HAP-1 (cell line): ENCODE measurements at regions not wholly inside any gene's neighbourhood (a gene's known extent, or its start where the extent isn't known, plus 50 kb on each side); places are given as distances from the start of the nearest gene placed in this dataset.

Experiments used
- DNase-seq, 2 experiments: peaks; one replicate each; pipeline ENCODE4 v3.0.0-alpha.2; 2016 to 2020; ENCODE audit warnings: low spot score in 2 of 2
- H3K27me3 ChIP-seq: fragments of 250-450 bp; sonication (Bioruptor Pico); 2 replicates; pipeline ENCODE4 v1.5.1; 2020; ENCODE audit warnings: low read depth, mild to moderate bottlenecking, moderate library complexity
- H3K36me3 ChIP-seq: fragments of 250-450 bp; sonication (Bioruptor Pico); replicated peaks from 2 replicates; pipeline ENCODE4 v1.5.1; 2020; ENCODE audit warnings: mild to moderate bottlenecking
- H3K4me1 ChIP-seq: fragments of 250-450 bp; sonication (Bioruptor Pico); 2 replicates; pipeline ENCODE4 v1.5.1; 2020; ENCODE audit warnings: mild to moderate bottlenecking
- H3K4me3 ChIP-seq: fragments of 250-450 bp; sonication (Bioruptor Pico); 2 replicates; pipeline ENCODE4 v1.5.1; 2020; ENCODE audit warnings: mild to moderate bottlenecking, moderate library complexity
- H3K9me3 ChIP-seq: fragments of 250-450 bp; sonication (Bioruptor Pico); 2 replicates; pipeline ENCODE4 v1.5.1; 2020; ENCODE audit warnings: mild to moderate bottlenecking, moderate library complexity
- in situ Hi-C: fragments of 300-500 bp; cut with MboI; formaldehyde crosslinking; loops from 3 replicates; pipeline ENCODE4 v1.14.3; 2020; ENCODE audit warnings: low sequenced_read_pairs, inconsistent platforms, mixed read lengths

DNA sequence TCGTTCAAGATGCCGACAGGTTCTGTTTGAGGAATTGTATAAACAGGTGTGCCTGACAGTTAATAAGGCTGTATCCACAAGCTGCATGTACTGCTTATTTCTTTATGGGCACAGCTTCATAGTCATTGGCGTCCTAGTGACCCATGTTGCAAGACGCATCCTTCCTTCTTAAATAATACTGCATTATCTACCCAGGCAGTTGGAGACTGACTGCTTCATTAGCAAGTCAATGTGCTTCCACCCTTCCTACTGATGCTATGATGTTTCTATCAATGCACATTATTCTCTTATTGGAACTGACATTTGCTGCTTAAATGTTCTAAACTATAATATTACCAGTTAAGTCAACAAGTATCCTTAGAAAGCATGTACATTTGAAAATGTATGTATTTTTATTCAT is 950.0 kb upstream of the MIR17HG start:
- no peaks in the 10 kb centered on the region for H3K27me3 ChIP-seq
- no peak for DNase-seq
- no peaks in the 10 kb centered on the region for H3K9me3 ChIP-seq
- H3K36me3 ChIP-seq: no peaks in the 10 kb centered on the region
- in situ Hi-C loops: no loop called here
- H3K4me1 ChIP-seq: no peaks in the 10 kb centered on the region
- H3K4me3 ChIP-seq: no peak overlapping the region

DNA sequence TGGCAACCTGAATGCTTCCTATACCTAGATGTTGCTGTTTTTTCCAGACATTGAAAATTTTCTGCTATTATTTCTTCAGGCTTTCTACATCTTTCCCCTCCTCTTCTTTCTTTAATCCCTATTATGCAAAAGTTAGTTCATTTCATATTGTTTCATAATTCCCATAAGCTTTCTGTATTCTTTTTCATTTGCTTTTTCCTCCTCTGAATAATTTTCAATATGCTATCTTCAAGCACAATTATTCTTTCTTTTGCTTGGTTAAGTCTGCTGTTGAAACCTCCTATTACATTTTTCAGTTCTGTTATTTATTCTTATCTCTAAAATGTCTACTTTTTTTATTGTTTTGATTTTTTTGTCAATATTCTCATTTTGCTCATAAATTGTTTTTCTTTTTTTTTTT is 947.1 kb upstream of the MIR17HG start:
- Histone ChIP-seq H3K4me3 (no peak overlapping the region), H3K36me3 (no peaks in the 10 kb centered on the region), H3K9me3 (no peaks in the 10 kb centered on the region), H3K27me3 (no peaks in the 10 kb centered on the region), H3K4me1 (no peaks in the 10 kb centered on the region)
- DNase-seq: no peak
- in situ Hi-C loops: no loop called here

DNA sequence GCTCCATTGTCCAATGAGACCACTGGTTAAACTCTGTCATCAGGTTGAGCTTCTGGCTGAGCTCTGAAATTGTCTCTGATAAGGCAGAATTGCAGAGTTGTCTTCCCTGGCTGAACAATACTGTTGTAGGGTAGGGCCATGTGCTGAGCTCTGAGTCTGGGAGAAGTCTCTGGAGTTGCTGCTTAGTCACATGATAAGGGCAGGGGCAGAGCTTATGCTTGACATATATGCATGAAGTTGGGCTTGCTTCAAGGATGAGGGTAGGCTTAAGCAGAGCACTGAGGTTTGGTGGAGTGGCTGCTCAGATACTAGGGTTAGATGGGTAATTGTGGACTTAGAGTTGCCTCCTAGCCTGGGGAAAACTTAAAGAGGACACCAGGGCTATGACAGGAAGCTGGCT is 946.3 kb upstream of the MIR17HG start:
- no peak for DNase-seq
- Histone ChIP-seq H3K27me3 (no peaks in the 10 kb centered on the region), H3K4me3 (no peak overlapping the region), H3K36me3 (no peaks in the 10 kb centered on the region), H3K4me1 (no peaks in the 10 kb centered on the region), H3K9me3 (no peaks in the 10 kb centered on the region)
- in situ Hi-C loops: no loop called here

DNA sequence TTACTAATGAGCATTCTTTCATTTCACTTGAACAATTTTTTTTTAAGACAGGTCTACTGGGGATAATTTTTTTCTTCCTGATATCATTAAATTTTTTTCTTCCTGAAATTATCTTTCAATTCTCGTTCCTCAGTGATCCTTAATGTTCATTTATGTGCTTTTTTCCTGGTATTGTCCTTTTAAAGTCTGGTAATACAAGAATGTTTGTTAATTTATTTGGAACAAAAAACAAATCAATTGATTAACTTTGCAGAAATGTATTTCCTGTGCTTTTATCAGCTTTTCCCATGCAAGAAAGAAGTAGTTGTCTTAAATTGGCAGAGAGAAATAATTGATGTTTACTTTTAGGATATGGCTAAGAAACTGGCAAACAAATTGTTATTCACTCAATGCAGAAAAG is 945.4 kb upstream of the MIR17HG start:
- in situ Hi-C loops: no loop called here
- Histone ChIP-seq H3K27me3 (no peaks in the 10 kb centered on the region), H3K4me1 (no peaks in the 10 kb centered on the region), H3K36me3 (no peaks in the 10 kb centered on the region), H3K9me3 (no peaks in the 10 kb centered on the region), H3K4me3 (no peak overlapping the region)
- DNase-seq: no peak

DNA sequence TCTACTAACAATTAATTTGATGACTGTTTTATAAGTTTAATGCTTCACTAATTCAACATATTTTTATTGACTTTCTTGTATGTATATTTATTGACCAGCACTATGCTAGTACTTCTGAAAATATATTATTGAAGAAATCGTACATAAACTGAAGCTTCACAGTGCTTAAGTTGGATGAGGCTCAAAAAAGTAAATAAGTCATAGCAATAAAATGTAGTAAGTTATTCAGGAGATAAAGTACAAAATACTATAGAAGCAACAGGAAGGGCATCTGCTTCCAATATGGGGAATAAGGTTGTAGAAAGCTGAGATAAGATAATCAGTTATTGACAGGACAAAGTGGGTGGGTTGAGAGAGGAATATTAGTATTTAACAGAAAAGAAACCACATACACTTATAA is 944.9 kb upstream of the MIR17HG start:
- no peaks in the 10 kb centered on the region for H3K36me3 ChIP-seq
- DNase-seq: no peak
- H3K27me3 ChIP-seq: no peaks in the 10 kb centered on the region
- H3K4me1 ChIP-seq: no peaks in the 10 kb centered on the region
- H3K9me3 ChIP-seq: no peaks in the 10 kb centered on the region
- in situ Hi-C loops: no loop called here
- H3K4me3 ChIP-seq: no peak overlapping the region

DNA sequence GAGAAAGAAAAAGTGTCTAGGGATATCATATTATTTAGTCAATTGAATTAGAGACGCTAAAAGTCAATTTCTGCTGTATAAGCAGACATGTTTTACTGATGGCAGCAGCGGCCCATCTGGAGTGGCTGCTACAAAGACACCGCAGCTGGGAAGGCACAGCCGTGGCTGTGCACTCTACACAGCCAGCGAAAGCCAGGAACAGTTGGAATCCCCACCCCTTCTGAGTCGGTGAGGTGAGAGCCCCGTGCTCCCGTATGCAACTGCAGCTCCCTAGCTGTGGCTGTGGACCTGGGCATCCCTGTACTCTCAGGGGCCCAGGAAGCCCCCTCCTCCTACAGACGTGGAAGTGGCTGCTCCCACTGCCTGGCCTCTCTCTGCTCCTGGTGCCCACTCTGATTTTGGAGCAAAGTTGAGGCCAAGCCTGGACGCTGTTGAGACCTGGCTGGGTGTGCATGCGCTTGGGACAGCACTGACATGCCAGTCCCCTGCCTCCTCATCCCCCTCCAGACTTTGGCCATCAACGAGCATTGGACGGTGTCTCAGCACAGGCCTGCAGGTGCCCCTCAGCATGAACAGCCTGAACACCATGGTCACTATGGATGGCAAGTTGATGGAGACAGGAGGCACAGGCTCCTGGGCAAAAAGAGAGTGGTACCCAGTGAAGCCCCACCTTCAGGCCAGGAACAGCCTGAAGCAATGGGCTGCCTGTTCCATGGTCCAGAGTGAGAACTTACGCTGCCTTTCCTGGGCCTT is 944.0 kb upstream of the MIR17HG start:
- in situ Hi-C loops: no loop called here
- no peaks in the 10 kb centered on the region for H3K27me3 ChIP-seq
- H3K9me3 ChIP-seq: no peaks in the 10 kb centered on the region
- H3K4me3 ChIP-seq: no peak overlapping the region
- DNase-seq: no peak
- H3K4me1 ChIP-seq: no peaks in the 10 kb centered on the region
- H3K36me3 ChIP-seq: no peaks in the 10 kb centered on the region

DNA sequence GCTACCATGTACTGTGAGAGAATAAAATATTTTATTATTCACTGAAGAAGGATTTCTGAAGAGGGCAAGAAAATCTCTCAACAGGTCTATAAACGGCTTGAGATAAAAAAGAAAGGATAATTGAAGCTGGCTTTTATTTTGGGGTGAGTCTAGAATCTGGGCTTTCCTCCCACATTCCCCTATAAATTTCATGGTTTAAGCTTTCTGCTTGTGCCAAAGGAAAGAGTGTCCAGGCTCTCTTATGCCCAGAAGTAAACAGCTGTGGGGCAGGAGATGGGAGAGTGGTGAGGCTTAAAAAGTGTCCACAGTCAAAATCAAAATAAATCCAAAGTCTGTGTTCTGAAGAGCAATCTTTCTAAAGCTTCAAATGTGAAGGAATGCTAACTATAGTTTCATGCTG is 942.2 kb upstream of the MIR17HG start:
- no peak for DNase-seq
- Histone ChIP-seq H3K4me1 (no peaks in the 10 kb centered on the region), H3K4me3 (no peak overlapping the region), H3K27me3 (no peaks in the 10 kb centered on the region), H3K9me3 (no peaks in the 10 kb centered on the region), H3K36me3 (no peaks in the 10 kb centered on the region)
- in situ Hi-C loops: no loop called here

DNA sequence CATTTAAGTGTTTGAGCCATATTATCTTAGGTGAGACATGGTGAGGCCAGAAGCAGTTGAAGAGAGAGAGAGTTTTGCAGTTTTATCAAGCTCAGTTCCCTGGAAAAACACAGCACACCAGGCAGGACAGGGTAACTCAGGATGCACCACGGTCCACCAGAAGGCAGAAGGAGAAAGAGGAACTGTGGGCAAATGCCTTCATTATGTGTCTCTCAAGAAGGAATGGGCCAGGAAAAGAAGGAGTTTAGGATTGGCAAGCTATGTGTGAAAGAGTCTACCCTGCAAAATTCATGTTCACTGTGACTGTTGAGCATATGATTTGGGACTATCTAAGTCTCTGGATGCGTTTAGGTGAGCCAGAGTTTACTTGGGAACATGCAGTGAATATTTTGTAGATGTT is 934.5 kb upstream of the MIR17HG start:
- H3K27me3 ChIP-seq: no peaks in the 10 kb centered on the region
- no peaks in the 10 kb centered on the region for H3K36me3 ChIP-seq
- in situ Hi-C loops: no loop called here
- no peaks in the 10 kb centered on the region for H3K4me1 ChIP-seq
- no peak overlapping the region for H3K4me3 ChIP-seq
- no peaks in the 10 kb centered on the region for H3K9me3 ChIP-seq
- DNase-seq: no peak

DNA sequence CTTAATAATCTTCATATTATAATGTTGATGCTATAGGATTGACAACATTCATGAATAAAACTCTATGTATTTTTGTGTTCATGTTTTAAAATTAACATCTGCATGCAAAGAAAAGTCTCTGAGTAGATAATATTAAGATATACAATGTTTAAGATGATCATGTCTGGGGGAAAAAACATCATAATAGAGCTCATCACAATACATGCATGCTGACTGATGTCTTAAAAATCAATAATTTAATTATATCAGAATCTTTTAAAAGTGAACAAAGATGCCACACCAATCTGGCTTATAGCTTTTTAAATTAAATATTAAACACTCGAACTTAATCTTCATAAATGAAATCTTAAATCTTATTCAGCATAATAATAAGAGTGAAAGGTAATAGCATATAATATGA is 933.9 kb upstream of the MIR17HG start:
- Histone ChIP-seq H3K4me1 (no peaks in the 10 kb centered on the region), H3K9me3 (no peaks in the 10 kb centered on the region), H3K4me3 (no peak overlapping the region), H3K27me3 (no peaks in the 10 kb centered on the region), H3K36me3 (no peaks in the 10 kb centered on the region)
- no peak for DNase-seq
- in situ Hi-C loops: no loop called here

DNA sequence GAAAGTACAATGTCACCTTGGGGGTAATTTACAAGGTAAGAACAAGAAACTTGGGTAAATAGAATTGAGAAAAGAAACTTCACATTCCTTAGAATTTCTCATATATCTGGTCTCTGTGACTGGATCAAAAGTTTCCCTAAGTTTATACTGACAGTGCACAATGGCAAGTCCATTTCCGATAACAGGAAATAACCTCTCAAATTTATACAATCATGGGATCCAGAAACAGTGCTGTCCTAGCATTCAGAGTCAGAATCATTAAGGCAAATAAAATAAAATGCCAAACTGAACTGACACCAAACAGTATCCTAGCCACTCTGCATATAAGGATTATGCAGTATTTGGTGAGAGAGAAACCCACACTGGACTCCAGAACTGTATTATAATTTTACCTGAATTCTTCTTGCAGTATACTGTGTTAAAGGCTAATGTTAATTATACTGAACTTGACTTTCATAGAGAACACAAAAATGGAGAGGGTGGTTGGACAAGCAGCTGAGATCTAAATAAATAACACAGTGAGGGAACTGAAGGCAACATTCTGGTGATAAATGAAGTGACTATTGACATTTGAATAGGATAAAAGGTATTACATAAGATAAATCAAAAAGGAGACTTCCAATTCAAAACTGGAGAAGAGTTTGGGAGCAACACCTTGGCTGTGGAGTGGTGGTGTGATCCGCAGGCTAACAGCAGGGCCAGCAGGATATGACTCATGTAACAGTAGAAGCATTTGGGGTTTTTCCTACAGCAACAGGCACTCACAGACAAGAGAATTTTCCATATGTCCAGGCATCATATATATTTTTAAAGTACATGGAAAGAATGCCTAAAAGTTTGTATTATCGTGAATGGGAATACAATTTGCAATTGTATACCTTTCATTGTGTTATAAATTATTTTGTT is 932.5 kb upstream of the MIR17HG start:
- H3K4me1 ChIP-seq: no peaks in the 10 kb centered on the region
- DNase-seq: no peak
- H3K36me3 ChIP-seq: no peaks in the 10 kb centered on the region
- in situ Hi-C loops: no loop called here
- H3K27me3 ChIP-seq: no peaks in the 10 kb centered on the region
- H3K4me3 ChIP-seq: no peak overlapping the region
- no peaks in the 10 kb centered on the region for H3K9me3 ChIP-seq

DNA sequence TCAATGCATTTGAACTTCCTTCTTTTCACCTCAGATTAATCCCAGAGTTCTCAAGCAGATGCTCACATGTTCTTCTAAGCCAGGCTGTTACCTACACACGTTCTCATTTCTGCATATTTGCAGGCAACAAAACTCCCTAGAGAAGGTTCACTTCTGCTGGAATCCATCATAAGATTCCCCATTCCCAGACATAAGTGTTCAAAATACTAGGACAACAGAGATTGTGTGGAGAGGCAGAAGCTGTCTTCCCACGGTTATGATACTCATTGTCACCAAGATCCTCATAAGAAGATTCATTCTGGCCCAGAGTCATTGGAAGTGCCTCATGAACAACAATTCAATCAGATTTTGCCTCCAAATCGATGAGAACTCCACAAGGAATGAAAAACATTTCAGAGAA is 931.6 kb upstream of the MIR17HG start:
- Histone ChIP-seq H3K27me3 (no peaks in the 10 kb centered on the region), H3K4me3 (no peak overlapping the region), H3K4me1 (no peaks in the 10 kb centered on the region), H3K9me3 (no peaks in the 10 kb centered on the region), H3K36me3 (no peaks in the 10 kb centered on the region)
- in situ Hi-C loops: no loop called here
- no peak for DNase-seq

DNA sequence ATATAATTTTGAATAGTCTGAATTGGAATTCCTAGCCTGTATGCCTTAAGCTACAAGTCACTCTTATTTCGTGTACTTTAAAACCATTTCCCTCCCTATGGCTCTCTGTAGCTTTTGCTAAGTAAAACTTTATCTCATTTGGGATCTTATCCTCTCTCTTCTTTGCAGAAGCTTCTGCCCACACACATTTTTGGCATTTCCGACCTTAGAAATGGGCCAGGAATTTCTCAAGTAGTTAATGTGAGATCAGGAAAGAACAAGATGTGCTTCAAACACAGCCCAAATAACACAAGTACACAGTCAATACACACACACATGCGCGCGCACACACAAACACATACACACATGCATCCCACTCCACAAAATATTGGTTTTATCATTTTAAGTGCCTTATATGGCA is 931.0 kb upstream of the MIR17HG start:
- no peak overlapping the region for H3K4me3 ChIP-seq
- no peaks in the 10 kb centered on the region for H3K27me3 ChIP-seq
- H3K36me3 ChIP-seq: no peaks in the 10 kb centered on the region
- in situ Hi-C loops: no loop called here
- no peaks in the 10 kb centered on the region for H3K4me1 ChIP-seq
- DNase-seq: no peak
- H3K9me3 ChIP-seq: no peaks in the 10 kb centered on the region

DNA sequence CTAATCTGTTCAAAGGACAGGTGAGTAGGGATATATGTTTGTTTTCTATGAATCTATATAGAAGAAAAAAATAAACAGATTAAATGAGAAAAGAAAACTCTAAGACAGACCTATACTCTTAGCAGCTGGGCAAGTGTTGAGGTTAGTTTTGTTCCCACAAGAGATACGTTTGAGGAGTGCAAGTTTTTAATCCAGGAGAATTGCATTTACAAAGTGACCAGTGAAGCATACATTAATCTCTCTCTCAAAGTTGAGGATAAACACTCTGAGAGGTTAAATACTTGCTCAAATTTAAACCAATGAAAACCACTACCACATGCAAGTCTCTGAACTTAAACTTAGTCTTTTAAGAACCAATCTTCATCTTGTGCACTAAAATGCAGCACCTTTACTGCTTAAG is 930.5 kb upstream of the MIR17HG start:
- in situ Hi-C loops: no loop called here
- Histone ChIP-seq H3K4me3 (no peak overlapping the region), H3K9me3 (no peaks in the 10 kb centered on the region), H3K4me1 (no peaks in the 10 kb centered on the region), H3K27me3 (no peaks in the 10 kb centered on the region), H3K36me3 (no peaks in the 10 kb centered on the region)
- no peak for DNase-seq

DNA sequence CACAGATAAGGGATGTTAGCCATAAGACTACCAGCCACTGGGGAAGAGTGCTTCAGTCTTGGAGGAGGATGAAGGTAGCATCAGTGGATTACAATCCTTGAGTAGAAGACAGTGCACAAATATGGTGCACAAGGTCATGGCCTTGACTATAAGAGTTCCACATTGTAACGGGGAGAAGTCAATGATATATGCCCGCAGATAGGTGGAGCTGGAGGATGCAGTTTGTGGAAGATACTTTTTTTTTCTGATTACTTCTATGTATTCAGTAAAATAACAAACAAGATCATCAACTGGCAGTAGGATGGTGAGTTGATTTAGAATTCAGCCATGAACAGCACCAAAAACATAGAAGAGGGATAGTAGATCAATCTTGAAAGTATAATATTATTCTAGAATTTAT is 926.8 kb upstream of the MIR17HG start:
- in situ Hi-C loops: no loop called here
- no peaks in the 10 kb centered on the region for H3K4me1 ChIP-seq
- no peaks in the 10 kb centered on the region for H3K36me3 ChIP-seq
- H3K4me3 ChIP-seq: no peak overlapping the region
- no peaks in the 10 kb centered on the region for H3K9me3 ChIP-seq
- no peaks in the 10 kb centered on the region for H3K27me3 ChIP-seq
- no peak for DNase-seq
